Neural progenitor cell (in vitro differentiated cells): ENCODE measurements at regions not wholly inside any gene's neighbourhood (a gene's known extent, or its start where the extent isn't known, plus 50 kb on each side); places are given as distances from the start of the nearest gene placed in this dataset.

Experiments used
- DNase-seq: peaks from one replicate; pipeline ENCODE4 v3.0.0-alpha.2; 2016; ENCODE audit warnings: low spot score
- H2AFZ ChIP-seq: fragments of 200-600 bp; sonication (generic); replicated peaks from 2 replicates; pipeline ENCODE4 v1.6.1; 2016; ENCODE audit warnings: antibody characterized with exemption
- H3F3A ChIP-seq: fragments of 200-600 bp; sonication (generic); 2 replicates; pipeline ENCODE4 v1.6.1; 2016; ENCODE audit warnings: antibody characterized with exemption, low read depth
- H3K27ac ChIP-seq: fragments of 200-600 bp; sonication (generic); 2 replicates; pipeline ENCODE4 v1.5.1; 2016; ENCODE audit warnings: mild to moderate bottlenecking
- H3K27me3 ChIP-seq: fragments of 200-600 bp; sonication (generic); 2 replicates; pipeline ENCODE4 v1.6.1; 2016; ENCODE audit warnings: mild to moderate bottlenecking, moderate library complexity
- H3K36me3 ChIP-seq: fragments of 200-600 bp; sonication (generic); 2 replicates; pipeline ENCODE4 v1.5.1; 2016
- H3K4me1 ChIP-seq: fragments of 200-600 bp; sonication (generic); 2 replicates; pipeline ENCODE4 v1.6.1; 2016; ENCODE audit warnings: mixed run types
- H3K4me2 ChIP-seq: fragments of 200-600 bp; sonication (generic); 2 replicates; pipeline ENCODE4 v1.6.1; 2016
- H3K4me3 ChIP-seq: fragments of 200-600 bp; sonication (generic); 2 replicates; pipeline ENCODE4 v1.5.1; 2016
- H3K79me2 ChIP-seq: fragments of 200-600 bp; sonication (generic); 2 replicates; pipeline ENCODE4 v1.6.1; 2016; ENCODE audit warnings: low read depth
- H3K9ac ChIP-seq: fragments of 200-600 bp; sonication (generic); 2 replicates; pipeline ENCODE4 v1.6.1; 2016
- H3K9me3 ChIP-seq: fragments of 200-600 bp; sonication (generic); 2 replicates; pipeline ENCODE4 v1.5.1; 2016; ENCODE audit warnings: low read depth
- H4K20me1 ChIP-seq: fragments of 200-600 bp; sonication (generic); 2 replicates; pipeline ENCODE4 v1.6.1; 2016; ENCODE audit warnings: low read depth
- H3K27ac Mint-ChIP-seq: 3 replicates; pipeline ENCODE4 v1.8.0; 2021; ENCODE audit warnings: mixed read lengths
- H3K27me3 Mint-ChIP-seq: 2 replicates; pipeline ENCODE4 v1.8.0; 2022; ENCODE audit warnings: low read depth, mild to moderate bottlenecking, inconsistent platforms, moderate library complexity, mixed read lengths; ENCODE audit not compliant: insufficient read depth
- H3K36me3 Mint-ChIP-seq: 3 replicates; pipeline ENCODE4 v1.8.0; 2021; ENCODE audit warnings: mixed read lengths
- H3K4me1 Mint-ChIP-seq: 3 replicates; pipeline ENCODE4 v1.8.0; 2021; ENCODE audit warnings: mixed read lengths
- H3K4me3 Mint-ChIP-seq: 3 replicates; pipeline ENCODE4 v1.8.0; 2021; ENCODE audit warnings: mild to moderate bottlenecking, moderate library complexity, mixed read lengths
- H3K9me3 Mint-ChIP-seq: 3 replicates; pipeline ENCODE4 v1.8.0; 2020; ENCODE audit warnings: mixed read lengths
- CTCF ChIP-seq: fragments of 200-600 bp; sonication (generic); IDR thresholded peaks from 2 replicates; pipeline ENCODE4 v1.5.1; 2017; ENCODE audit warnings: antibody characterized with exemption, mild to moderate bottlenecking
- EZH2 ChIP-seq: fragments of 200-600 bp; sonication (generic); IDR thresholded peaks from 2 replicates; pipeline ENCODE4 v1.6.1; 2017; ENCODE audit warnings: antibody characterized with exemption, mild to moderate bottlenecking, moderate library complexity
- EZH2phosphoT487 ChIP-seq: fragments of 200-600 bp; sonication (generic); IDR thresholded peaks from 2 replicates; pipeline ENCODE4 v1.6.1; 2017; ENCODE audit warnings: antibody characterized with exemption

GRCh38 chr1:10890491-10891071, 94.1 kb upstream of the CASZ1 start:
- DNase-seq: no peak
- peaks cover 24% of the 10 kb centered on the region for H3K27me3 Mint-ChIP-seq
- H3K27ac Mint-ChIP-seq: no peak overlapping the region

GRCh38 chr1:10891091-10891490, 94.6 kb upstream of the CASZ1 start:
- H3K9ac ChIP-seq: no peak overlapping the region
- TF ChIP-seq EZH2phosphoT487 (no peak), EZH2 (no peak), CTCF (no peak)
- H3K36me3 Mint-ChIP-seq: peaks cover 1% of the 10 kb centered on the region
- H3K27ac Mint-ChIP-seq: no peak overlapping the region
- no peaks in the 10 kb centered on the region for H3K36me3 ChIP-seq
- H3K27ac ChIP-seq: no peak overlapping the region
- no peak overlapping the region for H2AFZ ChIP-seq
- peaks cover 17% of the 10 kb centered on the region for H3K4me1 ChIP-seq
- peaks cover 40% of the 10 kb centered on the region for H3K27me3 ChIP-seq
- H3K27me3 Mint-ChIP-seq: peaks cover 24% of the 10 kb centered on the region
- H3F3A ChIP-seq: peaks cover 14% of the 10 kb centered on the region
- no peak overlapping the region for H3K4me3 ChIP-seq
- no peaks in the 10 kb centered on the region for H3K9me3 ChIP-seq
- no peaks in the 10 kb centered on the region for H3K79me2 ChIP-seq
- H3K4me3 Mint-ChIP-seq: peak overlapping the region; percentile 25
- H4K20me1 ChIP-seq: peaks cover 8% of the 10 kb centered on the region
- no peak overlapping the region for H3K4me2 ChIP-seq
- H3K9me3 Mint-ChIP-seq: no peaks in the 10 kb centered on the region
- H3K4me1 Mint-ChIP-seq: peaks cover 23% of the 10 kb centered on the region
- no peak for DNase-seq

More at GRCh38 chr1:10890491-10891071, 94.1 kb upstream of the CASZ1 start:
- TF ChIP-seq EZH2: no peak
- H3K4me1 Mint-ChIP-seq: peaks cover 23% of the 10 kb centered on the region
- Histone ChIP-seq H3K4me1 (peaks cover 17% of the 10 kb centered on the region), H3K36me3 (no peaks in the 10 kb centered on the region), H3K9me3 (no peaks in the 10 kb centered on the region), H4K20me1 (peaks cover 8% of the 10 kb centered on the region), H3K27me3 (peaks cover 40% of the 10 kb centered on the region), H3F3A (peaks cover 14% of the 10 kb centered on the region), H2AFZ (no peak overlapping the region), H3K9ac (no peak overlapping the region), H3K27ac (no peak overlapping the region), H3K4me2 (no peak overlapping the region), H3K4me3 (no peak overlapping the region), H3K79me2 (no peaks in the 10 kb centered on the region)
- H3K36me3 Mint-ChIP-seq: peaks cover 1% of the 10 kb centered on the region
- H3K4me3 Mint-ChIP-seq: peak overlapping the region; percentile 71
- H3K9me3 Mint-ChIP-seq: no peaks in the 10 kb centered on the region

GRCh38 chr1:10892138-10893065, 96.0 kb upstream of the CASZ1 start:
- DNase-seq: no peak
- no peak overlapping the region for H3K4me2 ChIP-seq
- H3K27me3 ChIP-seq: peaks cover 30% of the 10 kb centered on the region
- H3K27ac ChIP-seq: no peak overlapping the region
- H2AFZ ChIP-seq: no peak overlapping the region
- H3K4me1 ChIP-seq: peaks cover 17% of the 10 kb centered on the region
- TF ChIP-seq EZH2phosphoT487 (no peak), CTCF (no peak), EZH2 (no peak)
- no peaks in the 10 kb centered on the region for H3K79me2 ChIP-seq
- peaks cover 1% of the 10 kb centered on the region for H3K36me3 Mint-ChIP-seq
- no peak overlapping the region for H3K9ac ChIP-seq
- H3K9me3 Mint-ChIP-seq: no peaks in the 10 kb centered on the region
- H4K20me1 ChIP-seq: peaks cover 8% of the 10 kb centered on the region
- no peak overlapping the region for H3K4me3 ChIP-seq
- H3K4me3 Mint-ChIP-seq: no peak overlapping the region
- peaks cover 14% of the 10 kb centered on the region for H3F3A ChIP-seq
- H3K4me1 Mint-ChIP-seq: peaks cover 23% of the 10 kb centered on the region
- H3K27me3 Mint-ChIP-seq: peaks cover 20% of the 10 kb centered on the region
- H3K36me3 ChIP-seq: no peaks in the 10 kb centered on the region
- H3K27ac Mint-ChIP-seq: no peak overlapping the region
- no peaks in the 10 kb centered on the region for H3K9me3 ChIP-seq

GRCh38 chr1:10895621-10896020, 99.2 kb upstream of the CASZ1 start:
- Histone ChIP-seq H3K36me3 (no peaks in the 10 kb centered on the region), H3K27me3 (no peaks in the 10 kb centered on the region), H3K27ac (no peak overlapping the region), H3F3A (no peaks in the 10 kb centered on the region), H3K4me3 (no peak overlapping the region), H2AFZ (no peak overlapping the region), H3K79me2 (no peaks in the 10 kb centered on the region), H3K4me2 (no peak overlapping the region), H3K9ac (no peak overlapping the region), H3K4me1 (peaks cover 10% of the 10 kb centered on the region), H3K9me3 (no peaks in the 10 kb centered on the region), H4K20me1 (no peaks in the 10 kb centered on the region)
- H3K27me3 Mint-ChIP-seq: peaks cover 9% of the 10 kb centered on the region
- H3K27ac Mint-ChIP-seq: no peak overlapping the region
- DNase-seq: no peak
- TF ChIP-seq EZH2 (no peak), EZH2phosphoT487 (no peak), CTCF (no peak)
- H3K4me1 Mint-ChIP-seq: peaks cover 24% of the 10 kb centered on the region
- no peaks in the 10 kb centered on the region for H3K9me3 Mint-ChIP-seq
- no peak overlapping the region for H3K4me3 Mint-ChIP-seq
- H3K36me3 Mint-ChIP-seq: no peaks in the 10 kb centered on the region
